ENCODE measurements at regions not wholly inside any gene's neighbourhood (a gene's known extent, or its start where the extent isn't known, plus 50 kb on each side); places are given as distances from the start of the nearest gene placed in this dataset.

GRCh38 chr6:164040994-164041393 lies 626.5 kb downstream of the QKI start:
- TF ChIP-seq CTCF (IDR thresholded peaks at IDR 0.05; ENCODE audit: insufficient read depth, low read depth, low read length) (no peak), EZH2 (IDR thresholded peaks at IDR 0.05; ENCODE audit: insufficient read depth, low read length) (no peak)
